ENCODE measurements at regions not wholly inside any gene's neighbourhood (a gene's known extent, or its start where the extent isn't known, plus 50 kb on each side); places are given as distances from the start of the nearest gene placed in this dataset.

DNA sequence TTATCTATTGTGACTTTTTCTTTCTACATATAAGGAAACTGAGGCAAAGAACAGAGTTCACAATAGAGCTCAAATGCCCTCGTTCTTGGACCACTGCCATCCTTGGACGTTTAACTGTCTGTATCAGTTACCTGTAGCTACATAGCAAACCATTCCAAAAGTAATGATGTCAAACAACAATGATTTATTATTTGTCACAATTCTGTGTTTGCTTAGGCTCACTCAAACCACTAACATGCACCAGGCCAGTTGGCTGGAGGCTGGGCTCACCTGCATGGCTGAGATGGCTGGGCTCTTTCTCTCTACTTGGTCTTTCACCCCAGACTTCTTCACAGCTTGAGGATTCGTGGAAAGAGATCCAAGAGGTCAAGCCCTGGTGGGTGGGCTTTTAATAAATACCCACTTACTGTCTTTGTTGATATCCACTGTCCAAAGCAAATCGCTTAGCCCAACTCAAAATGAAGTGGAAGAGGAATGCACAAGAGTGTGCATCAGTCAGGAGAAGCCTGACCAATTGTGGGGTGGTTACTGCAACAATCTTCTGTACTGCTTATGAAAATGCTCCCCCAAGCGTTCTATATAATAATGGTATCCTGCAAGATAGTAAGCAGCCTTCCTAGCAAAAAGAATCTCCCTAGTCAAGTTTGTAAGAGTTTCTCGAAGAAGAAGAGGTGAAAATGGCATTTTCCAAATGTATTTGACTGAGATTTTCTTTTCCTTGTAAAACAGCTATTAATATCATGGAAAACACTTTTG, 163.5 kb upstream of the NT5C1B start:
- 95 to 100% methylated on average over 1 to 3 of the region's 6 CpGs for WGBS, 2 experiments (ENCODE audit: insufficient coverage in 2 of 2)
- H3K9me3 ChIP-seq (ENCODE audit: control insufficient read depth, low read length), result no peaks in the 10 kb centered on the region
- H3K4me1 ChIP-seq (ENCODE audit: control insufficient read depth, insufficient read depth, low read length, poor library complexity, severe bottlenecking), result no peaks in the 10 kb centered on the region
- no peak overlapping the region for H3K4me3 ChIP-seq (ENCODE audit: extremely low read depth, insufficient read depth, low read length, poor library complexity, severe bottlenecking)
- H3K27ac ChIP-seq (ENCODE audit: low read depth, low read length, severe bottlenecking), result no peak overlapping the region
- H3K36me3 ChIP-seq (ENCODE audit: control insufficient read depth, insufficient read depth, low read length), result no peaks in the 10 kb centered on the region

DNA sequence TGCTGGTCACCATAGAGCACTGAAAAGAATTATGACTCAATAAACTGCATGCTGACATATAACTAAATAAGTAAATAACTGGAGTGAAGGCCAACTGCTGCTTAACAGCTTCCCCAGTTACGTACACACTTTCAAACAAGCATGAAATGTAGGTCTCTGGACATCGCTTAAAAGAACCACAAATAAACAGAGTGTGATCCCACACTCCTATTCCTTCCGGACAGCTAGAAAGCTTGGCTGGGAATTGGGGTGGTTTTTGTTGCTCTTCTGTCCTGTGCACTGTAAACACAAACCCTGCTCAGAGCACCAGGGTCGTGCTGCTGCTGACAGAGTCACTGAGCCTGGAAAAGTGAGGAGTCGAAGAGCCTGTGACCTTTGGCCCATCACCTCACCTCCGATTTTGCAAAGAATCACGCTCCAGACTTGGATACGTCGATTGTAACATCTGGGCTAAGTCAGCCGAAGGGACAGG, 162.7 kb upstream of the NT5C1B start:
- Histone ChIP-seq H3K27ac (ENCODE audit: low read depth, low read length, severe bottlenecking) (no peak overlapping the region), H3K4me3 (ENCODE audit: extremely low read depth, insufficient read depth, low read length, poor library complexity, severe bottlenecking) (no peak overlapping the region), H3K4me1 (ENCODE audit: control insufficient read depth, insufficient read depth, low read length, poor library complexity, severe bottlenecking) (no peaks in the 10 kb centered on the region), H3K36me3 (ENCODE audit: control insufficient read depth, insufficient read depth, low read length) (no peaks in the 10 kb centered on the region), H3K9me3 (ENCODE audit: control insufficient read depth, low read length) (no peaks in the 10 kb centered on the region)
- 78 to 90% methylated on average over 9 of the region's 10 CpGs for WGBS, 2 experiments (ENCODE audit: insufficient coverage in 2 of 2)

DNA sequence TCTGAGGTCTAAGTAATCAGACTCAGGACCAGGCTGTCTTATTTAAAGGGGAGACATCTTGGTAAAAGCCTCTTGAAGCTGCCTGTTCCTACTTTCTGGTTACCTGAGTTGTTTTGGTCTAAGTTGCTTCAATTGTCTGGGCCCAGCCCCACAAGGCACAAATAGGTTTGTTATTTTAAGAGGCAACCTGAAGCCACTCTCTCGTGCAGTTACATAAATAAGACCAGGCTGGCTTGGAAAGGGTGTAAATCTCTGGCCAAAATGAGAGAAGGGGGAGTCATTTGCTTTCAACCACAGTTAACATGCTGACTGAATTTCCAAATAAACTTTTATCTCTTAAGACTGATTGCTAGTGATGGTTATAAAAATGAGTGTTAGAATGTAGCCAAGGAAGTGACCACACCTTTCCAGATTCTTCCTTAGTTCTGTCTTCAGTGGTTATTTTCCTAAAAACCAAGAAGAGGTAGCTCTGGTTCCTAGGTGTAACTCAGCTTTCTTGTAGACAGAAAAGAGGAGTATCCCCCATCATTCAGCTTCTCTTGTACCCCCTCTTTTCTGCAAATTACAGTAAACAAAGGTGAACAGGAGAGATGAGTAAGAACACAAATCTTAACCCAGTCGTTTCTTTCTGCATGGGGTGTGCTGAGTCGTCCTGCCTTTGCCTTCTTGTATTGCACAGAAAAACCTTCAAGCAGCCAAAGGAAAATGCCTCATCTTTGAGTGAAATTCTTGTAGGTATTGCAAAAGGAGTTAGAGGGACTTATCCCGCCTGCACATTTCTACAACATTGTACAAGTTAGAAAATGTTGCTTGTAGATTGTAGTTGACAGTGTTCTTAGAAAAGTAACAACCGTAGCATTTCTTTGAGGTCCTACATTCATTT, 161.5 kb upstream of the NT5C1B start:
- Histone ChIP-seq H3K27ac (ENCODE audit: low read depth, low read length, severe bottlenecking) (no peak overlapping the region), H3K36me3 (ENCODE audit: control insufficient read depth, insufficient read depth, low read length) (no peaks in the 10 kb centered on the region), H3K9me3 (ENCODE audit: control insufficient read depth, low read length) (no peaks in the 10 kb centered on the region), H3K4me1 (ENCODE audit: control insufficient read depth, insufficient read depth, low read length, poor library complexity, severe bottlenecking) (no peaks in the 10 kb centered on the region), H3K4me3 (ENCODE audit: extremely low read depth, insufficient read depth, low read length, poor library complexity, severe bottlenecking) (no peak overlapping the region)
- 71 to 100% methylated on average over 1 to 3 of the region's 5 CpGs for WGBS, 2 experiments (ENCODE audit: insufficient coverage in 2 of 2)

GRCh38 chr2:18749912-18750526, 160.7 kb upstream of the NT5C1B start:
- Histone ChIP-seq H3K4me3 (ENCODE audit: extremely low read depth, insufficient read depth, low read length, poor library complexity, severe bottlenecking) (no peak overlapping the region), H3K9me3 (ENCODE audit: control insufficient read depth, low read length) (no peaks in the 10 kb centered on the region), H3K36me3 (ENCODE audit: control insufficient read depth, insufficient read depth, low read length) (no peaks in the 10 kb centered on the region), H3K27ac (ENCODE audit: low read depth, low read length, severe bottlenecking) (no peak overlapping the region), H3K4me1 (ENCODE audit: control insufficient read depth, insufficient read depth, low read length, poor library complexity, severe bottlenecking) (no peaks in the 10 kb centered on the region)
- WGBS, 2 experiments (ENCODE audit: insufficient coverage in 2 of 2), result no CpG with 5 or more reads among the region's 2 CpGs

- H3K4me3 ChIP-seq (ENCODE audit: extremely low read depth, insufficient read depth, low read length, poor library complexity, severe bottlenecking), result no peak overlapping the region
- H3K4me1 ChIP-seq (ENCODE audit: control insufficient read depth, insufficient read depth, low read length, poor library complexity, severe bottlenecking), result no peaks in the 10 kb centered on the region
- no peaks in the 10 kb centered on the region for H3K9me3 ChIP-seq (ENCODE audit: control insufficient read depth, low read length)
- H3K36me3 ChIP-seq (ENCODE audit: control insufficient read depth, insufficient read depth, low read length), result no peaks in the 10 kb centered on the region
- H3K27ac ChIP-seq (ENCODE audit: low read depth, low read length, severe bottlenecking), result no peak overlapping the region
- WGBS, 2 experiments (ENCODE audit: insufficient coverage in 2 of 2), result 86% methylated on average over 2 of the region's 6 CpGs; no CpG with 5 or more reads in 1 of the 2 experiments
These were observed 156.3 kb upstream of the NT5C1B start for GRCh38 chr2:18745431-18746272.

DNA sequence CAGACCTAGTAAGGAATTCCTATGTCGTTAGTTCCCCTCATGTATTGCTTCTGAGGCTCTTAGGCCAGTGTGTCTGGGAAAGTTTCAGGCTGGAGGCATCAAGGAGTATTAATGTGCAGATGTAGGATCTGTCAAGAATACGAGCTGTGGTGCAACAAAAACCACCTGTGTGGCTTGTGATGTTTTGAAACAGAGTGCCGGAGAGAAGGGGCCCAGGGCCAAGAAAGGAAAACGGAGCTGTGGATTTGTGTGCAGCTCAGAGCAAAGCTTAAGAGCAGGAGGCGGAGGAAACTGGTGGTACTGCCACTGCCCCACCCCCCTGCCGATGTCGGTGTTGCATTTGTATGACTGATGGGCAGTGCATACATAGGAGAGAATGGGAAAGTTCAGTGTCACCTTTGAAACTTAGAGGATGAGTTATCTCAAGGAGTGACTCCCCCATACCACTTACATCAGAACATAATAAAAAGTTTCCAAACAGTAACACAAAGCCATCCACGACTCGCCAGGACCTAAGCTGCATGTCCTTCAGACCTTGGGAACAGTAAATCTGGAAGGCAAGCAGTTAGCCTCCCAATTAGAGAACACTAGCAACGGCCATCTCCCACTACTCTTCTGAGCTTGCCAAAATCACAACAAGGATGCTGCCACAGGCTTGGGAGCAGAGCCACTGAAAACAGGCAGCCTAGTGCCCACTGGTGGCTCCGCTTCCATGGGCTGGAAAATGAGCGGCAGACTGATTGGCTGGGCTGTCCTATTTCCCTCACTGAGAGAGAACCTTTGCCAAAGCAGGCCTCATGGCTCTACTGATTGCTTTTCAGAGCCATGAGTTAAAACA, 152.7 kb upstream of the NT5C1B start:
- H3K36me3 ChIP-seq (ENCODE audit: control insufficient read depth, insufficient read depth, low read length), result no peaks in the 10 kb centered on the region
- no peaks in the 10 kb centered on the region for H3K4me1 ChIP-seq (ENCODE audit: control insufficient read depth, insufficient read depth, low read length, poor library complexity, severe bottlenecking)
- 84 to 90% methylated on average over 7 to 12 of the region's 12 CpGs for WGBS, 2 experiments (ENCODE audit: insufficient coverage in 2 of 2)
- no peaks in the 10 kb centered on the region for H3K9me3 ChIP-seq (ENCODE audit: control insufficient read depth, low read length)
- no peak overlapping the region for H3K4me3 ChIP-seq (ENCODE audit: extremely low read depth, insufficient read depth, low read length, poor library complexity, severe bottlenecking)
- no peak overlapping the region for H3K27ac ChIP-seq (ENCODE audit: low read depth, low read length, severe bottlenecking)

DNA sequence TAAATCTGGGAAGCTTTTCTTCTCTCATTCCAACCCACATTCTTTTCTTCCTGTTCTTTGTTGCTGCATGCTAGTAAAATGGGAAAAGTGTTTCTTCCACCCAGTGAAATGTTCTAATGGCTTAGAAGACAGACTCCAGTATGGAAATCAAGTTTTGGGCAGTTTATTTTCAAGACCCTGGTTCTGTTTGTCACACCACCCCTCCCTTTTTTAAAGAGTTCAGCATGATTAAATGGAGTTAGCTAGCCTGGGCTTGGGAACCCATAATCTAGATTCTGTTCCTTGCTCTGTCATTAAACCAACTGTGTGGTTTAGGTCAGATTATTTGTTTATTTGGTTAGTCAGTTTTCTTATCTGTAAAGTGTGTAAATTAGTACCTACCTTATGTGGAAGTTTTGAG, 151.8 kb upstream of the NT5C1B start:
- H3K36me3 ChIP-seq (ENCODE audit: control insufficient read depth, insufficient read depth, low read length), result no peaks in the 10 kb centered on the region
- no peak overlapping the region for H3K27ac ChIP-seq (ENCODE audit: low read depth, low read length, severe bottlenecking)
- no peaks in the 10 kb centered on the region for H3K4me1 ChIP-seq (ENCODE audit: control insufficient read depth, insufficient read depth, low read length, poor library complexity, severe bottlenecking)
- no peaks in the 10 kb centered on the region for H3K9me3 ChIP-seq (ENCODE audit: control insufficient read depth, low read length)
- no peak overlapping the region for H3K4me3 ChIP-seq (ENCODE audit: extremely low read depth, insufficient read depth, low read length, poor library complexity, severe bottlenecking)

GRCh38 chr2:18740474-18740881, 151.1 kb upstream of the NT5C1B start:
- Histone ChIP-seq H3K4me3 (ENCODE audit: extremely low read depth, insufficient read depth, low read length, poor library complexity, severe bottlenecking) (no peak overlapping the region), H3K4me1 (ENCODE audit: control insufficient read depth, insufficient read depth, low read length, poor library complexity, severe bottlenecking) (no peaks in the 10 kb centered on the region), H3K27ac (ENCODE audit: low read depth, low read length, severe bottlenecking) (no peak overlapping the region), H3K9me3 (ENCODE audit: control insufficient read depth, low read length) (no peaks in the 10 kb centered on the region), H3K36me3 (ENCODE audit: control insufficient read depth, insufficient read depth, low read length) (no peaks in the 10 kb centered on the region)
- 94 to 96% methylated on average over 4 to 6 of the region's 7 CpGs for WGBS, 2 experiments (ENCODE audit: insufficient coverage in 2 of 2)

DNA sequence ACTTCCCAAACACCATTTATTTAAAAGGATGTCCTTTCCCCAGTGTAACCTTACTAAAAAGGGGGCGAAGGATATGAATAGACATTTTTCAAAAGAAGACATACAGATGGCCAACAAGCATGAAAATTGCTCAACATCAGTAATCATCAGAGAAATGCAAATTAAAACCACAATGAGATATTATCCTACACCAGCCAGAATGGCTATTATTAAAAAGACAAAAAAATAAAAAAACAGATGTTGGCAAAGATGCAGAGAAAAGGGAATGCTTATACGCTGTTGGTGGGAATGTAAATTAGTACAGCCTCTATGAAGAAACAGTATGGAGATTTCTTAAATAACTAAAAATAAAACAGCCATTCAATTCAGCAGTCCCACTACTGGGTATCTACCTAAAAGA, 142.3 kb upstream of the NT5C1B start:
- WGBS, 2 experiments (ENCODE audit: insufficient coverage in 2 of 2), result no CpG with 5 or more reads among the region's 2 CpGs
- H3K36me3 ChIP-seq (ENCODE audit: control insufficient read depth, insufficient read depth, low read length), result no peaks in the 10 kb centered on the region
- peaks cover 5% of the 10 kb centered on the region for H3K9me3 ChIP-seq (ENCODE audit: control insufficient read depth, low read length)
- H3K4me3 ChIP-seq (ENCODE audit: extremely low read depth, insufficient read depth, low read length, poor library complexity, severe bottlenecking), result no peak overlapping the region
- no peaks in the 10 kb centered on the region for H3K4me1 ChIP-seq (ENCODE audit: control insufficient read depth, insufficient read depth, low read length, poor library complexity, severe bottlenecking)
- H3K27ac ChIP-seq (ENCODE audit: low read depth, low read length, severe bottlenecking), result no peak overlapping the region
